ENCODE measurements at regions not wholly inside any gene's neighbourhood (a gene's known extent, or its start where the extent isn't known, plus 50 kb on each side); places are given as distances from the start of the nearest gene placed in this dataset.

DNA sequence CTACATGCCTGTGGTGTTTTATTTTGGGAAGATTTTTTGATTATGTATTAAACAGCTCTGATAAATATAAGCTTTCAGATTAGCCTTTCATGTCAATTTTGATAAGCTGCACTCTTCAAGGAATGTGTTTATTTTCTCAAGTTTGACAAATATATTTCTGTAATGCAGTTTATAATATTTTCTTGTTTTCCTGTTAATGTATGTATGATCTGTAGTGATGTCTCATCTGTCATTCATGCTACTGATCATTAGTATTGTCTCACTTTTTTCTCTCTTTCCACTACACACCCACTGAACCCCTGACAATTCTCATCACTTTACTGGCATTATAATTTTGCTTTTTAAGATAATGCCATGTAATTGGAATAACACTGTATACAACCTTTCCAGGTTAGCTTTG is 100.9 kb downstream of the TMEM18 start:
- DNase-seq (ENCODE audit: low read depth in 4 of 4, low spot score in 3 of 4) = no peak

GRCh38 chr2:575727-576236 is 101.4 kb downstream of the TMEM18 start:
- DNase-seq (ENCODE audit: low read depth in 4 of 4, low spot score in 3 of 4) = no peak

GRCh38 chr2:575030-575726 is 102.0 kb downstream of the TMEM18 start:
- no peak for DNase-seq (ENCODE audit: low read depth in 4 of 4, low spot score in 3 of 4)

DNA sequence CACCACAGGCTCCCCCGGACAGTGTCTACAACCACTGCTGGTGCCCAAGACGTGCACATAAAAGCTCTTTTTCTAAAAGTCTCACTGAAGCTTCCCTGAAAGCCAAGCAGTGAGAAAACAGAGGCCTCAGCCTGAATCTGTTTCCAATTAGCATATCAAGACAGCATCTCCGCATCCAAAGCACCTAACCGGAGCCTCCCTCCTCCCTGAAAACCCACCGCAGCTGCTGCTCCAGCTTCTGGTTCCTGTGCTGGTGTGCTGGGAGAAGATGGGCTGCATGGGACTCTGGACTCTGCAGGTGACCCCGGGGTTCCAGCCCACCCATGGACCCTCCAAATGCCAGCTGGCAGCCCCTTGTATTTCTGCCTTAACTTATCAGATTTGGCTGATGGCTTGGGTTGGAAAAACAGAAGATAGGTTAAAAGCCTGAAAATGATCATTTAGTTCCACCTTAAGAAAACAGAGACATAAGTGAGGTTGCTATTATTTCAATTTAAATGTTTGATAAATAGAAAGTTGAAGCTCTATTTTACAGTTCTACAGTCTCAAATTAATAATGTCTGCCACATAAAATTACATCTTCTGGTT is 103.3 kb downstream of the TMEM18 start:
- DNase-seq (ENCODE audit: low read depth in 4 of 4, low spot score in 3 of 4) = no peak

- no peak for DNase-seq (ENCODE audit: low read depth in 4 of 4, low spot score in 3 of 4)
These were observed 104.2 kb downstream of the TMEM18 start for GRCh38 chr2:573025-573424.

DNA sequence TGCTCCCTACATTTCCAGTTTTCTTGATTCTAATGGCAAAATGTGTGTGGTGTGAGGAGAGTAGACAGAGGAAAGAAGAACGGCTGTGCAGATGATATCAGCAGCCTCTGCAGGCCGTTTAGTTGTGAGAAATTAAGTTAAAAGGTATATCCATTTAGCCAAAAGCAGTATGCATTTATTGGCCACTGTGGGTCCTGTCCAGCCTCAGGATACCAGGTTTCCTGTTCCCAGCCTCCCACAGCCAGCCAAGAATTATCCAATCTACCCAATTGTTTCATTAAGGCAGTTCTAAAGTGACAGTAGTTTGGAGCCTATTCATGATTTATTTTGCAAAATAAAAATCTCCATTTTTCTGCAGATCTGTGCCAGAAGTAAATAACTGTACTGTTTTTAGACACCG is 107.5 kb downstream of the TMEM18 start:
- no peak for DNase-seq (ENCODE audit: low read depth in 4 of 4, low spot score in 3 of 4)

DNA sequence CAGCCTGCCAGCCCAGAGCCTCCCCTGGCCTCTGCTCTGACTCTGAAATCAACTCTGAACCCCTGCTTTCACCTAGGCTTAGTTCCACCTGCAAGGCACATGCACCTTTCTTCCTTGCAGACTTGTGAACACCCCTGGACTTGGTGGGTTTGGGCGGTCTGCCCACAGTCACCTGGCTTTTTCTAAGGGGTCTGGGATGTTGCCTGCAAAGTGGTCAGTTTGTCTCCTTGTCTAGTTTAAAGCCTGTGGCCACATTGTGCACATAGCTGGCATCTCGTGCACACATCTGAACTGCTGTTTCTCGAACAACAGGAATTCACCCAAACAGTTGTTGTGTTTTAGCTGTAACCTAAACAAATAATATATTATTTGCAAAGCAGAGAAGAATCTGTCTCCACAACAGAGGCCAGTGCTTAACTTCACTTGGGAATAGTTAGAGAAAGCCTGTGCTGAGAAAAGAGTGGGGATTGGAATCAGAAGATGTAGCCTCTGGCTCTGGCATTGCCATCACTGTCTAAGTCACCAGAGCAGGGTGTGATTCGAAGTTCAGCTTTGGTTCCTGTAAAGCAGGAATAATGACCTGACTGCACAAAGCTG is 108.5 kb downstream of the TMEM18 start:
- no peak for DNase-seq (ENCODE audit: low read depth in 4 of 4, low spot score in 3 of 4)

- DNase-seq (ENCODE audit: low read depth in 4 of 4, low spot score in 3 of 4) = no peak
These were observed 109.2 kb downstream of the TMEM18 start for GRCh38 chr2:567865-568638.

GRCh38 chr2:567496-567864 is 109.7 kb downstream of the TMEM18 start:
- no peak for DNase-seq (ENCODE audit: low read depth in 4 of 4, low spot score in 3 of 4)

DNA sequence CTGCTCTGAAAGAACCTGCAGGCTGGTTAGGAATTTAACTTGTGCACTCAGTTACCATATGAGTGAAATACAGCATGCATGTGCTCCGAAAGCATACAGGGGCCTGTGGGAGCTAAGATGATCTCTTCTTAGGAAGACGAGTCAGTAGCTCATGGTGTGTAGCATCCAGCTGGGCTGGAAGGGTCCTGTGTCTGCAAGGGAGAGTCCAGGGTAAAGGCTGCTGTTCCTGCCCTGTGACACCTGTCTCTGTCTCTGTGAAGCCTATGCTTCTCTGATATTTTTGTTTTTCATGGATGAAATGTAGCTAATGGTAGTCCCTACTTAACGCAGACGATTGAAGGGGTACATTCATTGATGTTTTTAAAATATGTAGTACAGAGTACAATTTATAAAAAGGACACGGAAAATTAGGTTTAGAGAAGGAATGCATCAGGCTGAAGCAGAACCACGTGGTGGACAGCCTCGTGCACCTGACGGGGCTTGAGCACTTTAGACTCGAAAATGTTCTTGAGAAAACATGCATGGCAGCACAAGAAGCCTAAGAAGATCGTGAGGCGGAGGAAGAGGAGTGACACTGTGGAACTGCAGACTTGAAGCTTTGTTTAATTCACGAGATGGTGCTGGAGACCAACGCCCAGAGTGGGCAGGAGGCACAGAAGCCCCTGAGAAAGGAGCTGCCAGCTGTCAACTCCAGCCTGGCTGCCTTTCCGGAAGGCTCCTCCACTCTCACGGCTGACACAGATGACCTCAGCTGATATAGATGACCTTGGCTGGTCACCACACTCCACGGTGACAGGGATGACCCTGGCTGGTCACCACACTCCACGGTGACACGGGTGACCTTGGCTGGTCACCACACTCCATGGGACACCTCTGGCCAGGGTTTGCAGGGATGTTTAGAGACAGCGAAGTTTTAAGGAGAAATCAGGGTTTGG is 110.6 kb downstream of the TMEM18 start:
- DNase-seq (ENCODE audit: low read depth in 4 of 4, low spot score in 3 of 4) = no peak

DNA sequence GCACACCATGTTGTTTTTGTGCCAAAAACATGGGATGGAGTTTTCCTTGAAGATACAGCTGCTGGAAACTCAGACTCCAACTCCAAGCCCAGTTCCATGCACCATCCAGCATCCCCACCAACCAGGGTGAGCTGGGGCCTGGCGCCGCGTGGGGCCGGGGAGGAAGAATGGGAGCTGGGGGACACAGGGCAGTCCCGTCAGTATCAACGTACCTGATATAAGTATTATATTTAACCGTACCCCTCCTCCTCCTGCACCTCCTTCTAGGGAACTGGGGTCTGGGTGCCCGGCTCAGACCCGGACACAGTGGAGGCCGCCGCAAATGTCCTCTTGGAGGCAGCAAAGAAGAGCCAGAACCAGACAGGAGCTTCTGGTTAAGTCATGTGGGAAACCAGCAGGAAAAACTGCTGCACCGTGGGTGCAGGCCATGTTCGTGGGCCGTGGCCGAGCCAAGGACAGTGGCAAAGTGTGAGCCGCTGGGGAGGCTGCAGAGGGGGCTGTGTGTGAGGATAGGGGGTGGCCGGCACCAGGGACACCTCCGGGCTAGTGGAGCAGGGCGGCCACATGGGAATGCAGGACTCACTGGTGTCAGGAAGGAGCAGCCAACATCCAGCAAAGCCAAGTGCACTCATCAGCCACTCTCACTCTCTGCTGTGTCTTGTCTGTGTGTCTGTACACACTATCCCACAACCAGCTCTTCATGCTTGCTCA is 112.6 kb downstream of the TMEM18 start:
- no peak for DNase-seq (ENCODE audit: low read depth in 4 of 4, low spot score in 3 of 4)

DNA sequence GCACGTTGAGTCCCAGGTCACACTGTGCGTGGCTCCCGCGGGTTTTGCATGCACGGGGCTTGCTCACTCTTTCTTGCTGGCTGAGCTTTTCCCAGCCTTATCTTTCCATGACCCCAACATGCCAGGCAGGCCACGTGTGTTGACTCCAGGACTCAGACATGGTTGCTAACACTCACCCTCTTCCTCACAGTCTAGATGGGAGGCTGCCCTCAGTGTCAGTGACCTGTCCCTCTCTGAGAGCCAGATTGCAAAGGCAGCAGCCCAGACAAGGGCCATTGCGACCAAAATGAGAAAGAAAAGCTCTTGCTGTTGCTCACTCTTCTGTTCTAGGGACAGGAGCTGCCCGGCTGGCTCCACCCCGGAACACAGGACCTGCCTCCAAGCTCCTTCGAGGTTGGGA is 113.7 kb downstream of the TMEM18 start:
- no peak for DNase-seq (ENCODE audit: low read depth in 4 of 4, low spot score in 3 of 4)

DNA sequence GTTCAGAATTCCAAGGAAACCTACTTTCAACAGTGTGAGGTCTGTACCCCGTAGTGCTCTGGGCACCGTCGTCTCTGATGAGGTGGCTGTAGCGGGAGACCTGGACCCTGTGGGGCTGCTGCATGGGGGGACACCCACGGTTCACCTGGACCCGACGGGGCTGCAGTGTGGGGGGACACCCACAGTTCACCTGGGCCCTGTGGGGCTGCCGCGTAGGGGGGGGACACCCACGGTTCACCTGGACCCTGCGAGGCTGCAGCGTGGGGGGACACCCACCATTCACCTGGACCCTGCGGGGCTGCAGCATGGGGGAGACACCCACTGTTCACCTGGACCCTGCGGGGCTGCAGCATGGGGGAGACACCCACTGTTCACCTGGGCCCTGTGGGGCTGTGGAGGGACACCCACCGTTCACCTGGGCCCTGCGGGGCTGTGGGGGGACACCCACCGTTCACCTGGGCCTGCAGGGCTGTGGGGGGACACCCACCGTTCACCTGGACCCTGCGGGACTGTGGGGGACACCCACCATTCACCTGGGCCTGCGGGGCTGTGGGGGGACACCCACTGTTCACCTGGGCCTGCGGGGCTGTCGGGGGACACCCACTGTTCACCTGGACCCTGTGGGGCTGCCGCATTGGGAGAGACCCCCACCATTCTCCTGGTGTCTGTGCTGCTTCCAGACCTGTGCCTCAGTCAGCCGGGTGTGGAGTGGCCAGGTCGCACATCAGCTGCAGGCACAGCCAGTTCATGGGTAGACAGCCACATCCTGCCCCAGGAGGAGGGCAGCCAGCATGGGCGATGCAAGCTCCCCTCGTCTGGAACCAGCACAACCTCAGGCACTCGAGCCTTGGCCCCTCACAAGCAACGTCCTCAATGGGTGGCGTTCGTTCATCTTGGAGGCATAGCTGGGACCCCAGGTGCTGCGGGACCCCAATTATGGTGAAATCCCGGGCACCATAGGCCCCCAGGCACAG is 114.5 kb downstream of the TMEM18 start:
- DNase-seq (ENCODE audit: low read depth in 4 of 4, low spot score in 3 of 4) = no peak

- no peak for DNase-seq (ENCODE audit: low read depth in 4 of 4, low spot score in 3 of 4)
These were observed 118.3 kb downstream of the TMEM18 start for GRCh38 chr2:558879-559278.

DNA sequence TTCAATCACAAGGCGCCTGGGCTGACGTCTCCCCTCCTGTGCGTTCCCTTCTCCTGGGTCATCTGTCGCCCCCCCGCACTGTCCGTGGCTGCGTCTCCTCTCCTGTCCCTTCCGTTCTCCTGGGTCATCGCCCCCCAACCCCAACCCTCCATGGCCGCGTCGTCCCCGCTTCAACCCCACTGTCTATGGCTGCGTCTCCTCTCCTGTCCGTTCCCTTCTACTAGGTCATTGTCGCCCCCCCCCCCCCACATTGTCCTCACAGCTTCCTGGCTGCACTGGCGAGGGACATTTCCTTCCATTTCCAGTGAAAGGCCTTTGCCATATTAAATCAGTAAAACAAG is 118.9 kb downstream of the TMEM18 start:
- DNase-seq (ENCODE audit: low read depth in 4 of 4, low spot score in 3 of 4) = no peak

GRCh38 chr2:557635-558301 is 119.4 kb downstream of the TMEM18 start:
- DNase-seq (ENCODE audit: low read depth in 4 of 4, low spot score in 3 of 4) = no peak

GRCh38 chr2:556485-556884 is 120.7 kb downstream of the TMEM18 start:
- DNase-seq (ENCODE audit: low read depth in 4 of 4, low spot score in 3 of 4) = no peak

Data from left renal pelvis (tissue), 4 donors.